Cardiac muscle cell (in vitro differentiated cells and primary cell): ENCODE measurements at regions not wholly inside any gene's neighbourhood (a gene's known extent, or its start where the extent isn't known, plus 50 kb on each side); places are given as distances from the start of the nearest gene placed in this dataset.

Experiments used
- DNase-seq, 2 donors: peaks; one replicate each; pipeline versions ENCODE4 v3.0.0 to v3.0.0-alpha.2; 2010 to 2017; ENCODE audit warnings: low read depth in 1 of 2, low spot score in 1 of 2
- H3K27ac ChIP-seq: fragments of 200-600 bp; sonication (generic); 2 replicates; pipeline ENCODE4 v1.5.1; 2016
- H3K27me3 ChIP-seq: fragments of 200-600 bp; sonication (generic); 2 replicates; pipeline ENCODE4 v1.6.0; 2016; ENCODE audit warnings: control low read depth
- H3K36me3 ChIP-seq: fragments of 200-600 bp; sonication (generic); 2 replicates; pipeline ENCODE4 v1.5.1; 2016; ENCODE audit warnings: control low read depth
- H3K4me1 ChIP-seq: fragments of 200-600 bp; sonication (generic); 2 replicates; pipeline ENCODE4 v1.8.1; 2017; ENCODE audit warnings: low read depth, mild to moderate bottlenecking, mixed run types
- H3K4me3 ChIP-seq: fragments of 200-600 bp; sonication (generic); 2 replicates; pipeline ENCODE4 v1.5.1; 2016; ENCODE audit warnings: mild to moderate bottlenecking
- H3K9me3 ChIP-seq: fragments of 200-600 bp; sonication (generic); 2 replicates; pipeline ENCODE4 v1.5.1; 2017; ENCODE audit warnings: low read depth, mild to moderate bottlenecking, control low read depth
- TF ChIP-seq, protein P1 (sequence below): IDR thresholded peaks from 2 replicates; pipeline ENCODE4 v1.5.1; 2012; ENCODE audit warnings: low read depth, mild to moderate bottlenecking, low read length

DNA sequence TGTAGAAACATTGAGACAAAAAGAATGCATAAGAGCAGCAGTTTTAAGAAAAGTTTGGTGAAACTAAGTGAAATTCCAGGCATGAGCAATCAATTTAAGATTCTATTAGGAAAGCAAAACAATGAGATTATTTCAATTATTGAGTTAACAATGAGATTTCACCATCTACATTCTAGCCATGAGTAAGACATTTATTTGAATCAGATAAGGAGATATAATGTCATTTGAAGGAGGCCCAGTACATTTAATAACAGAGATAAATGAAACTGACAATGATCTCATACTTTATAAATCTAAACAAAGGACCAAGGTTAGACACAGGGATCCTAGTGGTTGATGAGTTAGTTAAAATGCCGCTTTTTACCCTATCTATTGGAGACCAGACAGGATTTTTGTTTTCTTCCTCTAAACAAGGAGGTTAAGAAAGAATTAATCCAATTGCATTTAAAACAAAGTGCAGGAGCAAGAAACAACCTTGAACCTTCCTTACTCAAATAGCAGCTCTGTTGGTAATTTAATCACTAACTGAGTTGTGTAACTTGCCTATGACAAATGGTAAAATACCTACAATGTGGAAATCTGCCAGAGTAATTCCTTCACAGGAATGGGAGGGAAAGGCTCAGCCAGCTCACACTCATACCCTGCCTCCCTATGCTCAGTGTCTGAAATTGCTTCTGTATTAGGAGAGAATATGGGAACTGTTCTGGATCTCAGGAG, 103.5 kb upstream of the NR3C1 start:
- no peaks in the 10 kb centered on the region for H3K9me3 ChIP-seq
- DNase-seq, result peak in 1 of 2 donors; percentile 93
- H3K4me3 ChIP-seq, result no peak overlapping the region
- no peaks in the 10 kb centered on the region for H3K27me3 ChIP-seq
- H3K4me1 ChIP-seq, result no peaks in the 10 kb centered on the region
- no peak overlapping the region for H3K27ac ChIP-seq
- no peaks in the 10 kb centered on the region for H3K36me3 ChIP-seq
- TF ChIP-seq, protein P1, sequence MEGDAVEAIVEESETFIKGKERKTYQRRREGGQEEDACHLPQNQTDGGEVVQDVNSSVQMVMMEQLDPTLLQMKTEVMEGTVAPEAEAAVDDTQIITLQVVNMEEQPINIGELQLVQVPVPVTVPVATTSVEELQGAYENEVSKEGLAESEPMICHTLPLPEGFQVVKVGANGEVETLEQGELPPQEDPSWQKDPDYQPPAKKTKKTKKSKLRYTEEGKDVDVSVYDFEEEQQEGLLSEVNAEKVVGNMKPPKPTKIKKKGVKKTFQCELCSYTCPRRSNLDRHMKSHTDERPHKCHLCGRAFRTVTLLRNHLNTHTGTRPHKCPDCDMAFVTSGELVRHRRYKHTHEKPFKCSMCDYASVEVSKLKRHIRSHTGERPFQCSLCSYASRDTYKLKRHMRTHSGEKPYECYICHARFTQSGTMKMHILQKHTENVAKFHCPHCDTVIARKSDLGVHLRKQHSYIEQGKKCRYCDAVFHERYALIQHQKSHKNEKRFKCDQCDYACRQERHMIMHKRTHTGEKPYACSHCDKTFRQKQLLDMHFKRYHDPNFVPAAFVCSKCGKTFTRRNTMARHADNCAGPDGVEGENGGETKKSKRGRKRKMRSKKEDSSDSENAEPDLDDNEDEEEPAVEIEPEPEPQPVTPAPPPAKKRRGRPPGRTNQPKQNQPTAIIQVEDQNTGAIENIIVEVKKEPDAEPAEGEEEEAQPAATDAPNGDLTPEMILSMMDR, result peak; percentile 26

GRCh38 chr5:143505934-143506333, 102.4 kb upstream of the NR3C1 start:
- H3K4me1 ChIP-seq, result no peaks in the 10 kb centered on the region
- H3K9me3 ChIP-seq, result no peaks in the 10 kb centered on the region
- H3K4me3 ChIP-seq, result no peak overlapping the region
- H3K36me3 ChIP-seq, result no peaks in the 10 kb centered on the region
- TF ChIP-seq, protein P1, result no peak
- no peak for DNase-seq
- H3K27ac ChIP-seq, result no peak overlapping the region
- H3K27me3 ChIP-seq, result no peaks in the 10 kb centered on the region

DNA sequence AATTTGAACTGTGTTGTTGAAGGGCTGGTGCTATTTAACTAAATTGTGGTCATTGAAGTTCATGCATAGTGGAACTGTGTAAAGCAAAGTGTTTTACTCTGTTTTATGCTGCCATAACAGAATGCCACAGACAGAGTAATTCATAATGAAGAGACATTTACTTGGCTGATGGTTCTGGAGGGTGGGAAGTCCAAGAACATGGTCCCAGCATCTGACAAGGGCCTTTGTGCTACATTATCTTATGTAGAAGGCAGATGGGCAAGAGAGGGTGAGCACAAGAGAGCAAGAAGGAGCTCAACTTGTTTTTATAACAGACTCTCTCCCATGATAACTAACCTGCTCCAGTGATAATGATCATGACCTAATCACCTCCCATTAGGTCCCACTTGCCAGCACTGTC, 101.9 kb upstream of the NR3C1 start:
- Histone ChIP-seq H3K4me3 (no peak overlapping the region), H3K9me3 (no peaks in the 10 kb centered on the region), H3K27ac (no peak overlapping the region), H3K27me3 (no peaks in the 10 kb centered on the region), H3K4me1 (no peaks in the 10 kb centered on the region), H3K36me3 (no peaks in the 10 kb centered on the region)
- DNase-seq, result no peak
- TF ChIP-seq, protein P1, result no peak

DNA sequence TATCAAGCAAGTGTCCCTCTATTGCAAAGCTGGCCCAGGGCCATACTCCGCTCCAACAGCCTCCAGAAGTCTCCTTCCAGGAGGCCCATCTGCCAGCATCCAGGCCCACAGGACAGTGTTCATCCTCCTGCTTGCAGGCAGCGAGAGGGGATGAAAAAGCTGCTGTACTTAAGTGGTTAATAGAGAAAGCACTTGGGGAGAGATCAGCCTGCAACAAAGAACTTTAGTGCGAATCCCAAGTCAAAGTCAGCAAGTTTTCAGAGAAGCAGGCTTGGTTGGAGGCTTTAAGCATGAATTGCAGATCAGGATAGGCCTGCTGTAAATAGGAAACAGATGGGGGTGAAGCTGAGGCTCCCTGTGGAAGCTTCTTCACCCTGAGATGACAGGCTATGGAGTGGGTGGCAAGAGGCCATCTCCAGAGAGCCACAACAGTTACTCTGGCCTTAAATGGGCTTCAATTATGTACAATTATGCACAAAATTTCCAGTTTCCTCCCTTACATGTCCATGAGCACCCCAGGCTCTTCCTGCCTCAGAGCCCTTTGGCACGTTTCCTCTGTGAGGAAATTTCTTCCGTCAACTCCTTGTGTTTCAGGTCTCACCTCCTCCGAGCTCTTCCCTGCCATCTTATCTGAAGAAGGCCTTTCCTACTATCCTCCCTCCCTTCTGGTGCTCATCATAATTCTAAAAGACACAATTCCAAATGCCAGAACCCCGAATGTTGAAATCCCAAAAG, 98.0 kb upstream of the NR3C1 start:
- no peak overlapping the region for H3K27ac ChIP-seq
- TF ChIP-seq, protein P1, result no peak
- no peak for DNase-seq
- H3K36me3 ChIP-seq, result no peaks in the 10 kb centered on the region
- no peaks in the 10 kb centered on the region for H3K27me3 ChIP-seq
- H3K4me3 ChIP-seq, result no peak overlapping the region
- H3K9me3 ChIP-seq, result no peaks in the 10 kb centered on the region
- H3K4me1 ChIP-seq, result no peaks in the 10 kb centered on the region

DNA sequence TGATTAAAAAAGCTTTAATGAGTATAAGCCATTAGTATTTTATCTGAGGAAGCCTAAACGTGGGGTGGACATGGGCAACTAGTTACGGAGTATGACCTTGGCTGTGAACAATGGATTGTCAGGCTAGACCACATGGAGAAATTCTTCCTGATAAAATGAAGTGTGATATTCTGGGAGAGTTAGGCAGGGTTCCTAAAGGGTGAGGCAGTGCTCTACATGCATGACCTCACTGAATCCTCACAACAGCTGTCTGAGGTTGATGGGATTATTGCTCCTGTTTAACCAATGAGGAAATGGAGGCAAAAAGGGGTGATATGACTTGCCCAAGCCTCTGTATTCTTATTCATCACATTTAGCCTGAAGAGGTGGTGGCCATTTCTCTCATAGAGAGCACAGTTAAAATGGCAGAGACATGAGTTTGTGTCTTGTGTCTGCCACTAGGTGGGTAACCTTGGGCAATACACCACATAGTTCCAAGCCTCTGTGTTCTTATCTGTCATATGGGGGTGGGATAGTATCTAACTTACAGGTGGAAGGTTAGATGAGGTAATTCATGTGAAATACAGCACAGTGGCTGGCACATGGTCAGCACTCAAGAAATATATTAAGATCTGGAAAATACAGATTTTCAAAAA, 96.1 kb upstream of the NR3C1 start:
- no peaks in the 10 kb centered on the region for H3K9me3 ChIP-seq
- H3K27me3 ChIP-seq, result no peaks in the 10 kb centered on the region
- no peaks in the 10 kb centered on the region for H3K4me1 ChIP-seq
- DNase-seq, result no peak
- no peaks in the 10 kb centered on the region for H3K36me3 ChIP-seq
- TF ChIP-seq, protein P1, result no peak
- no peak overlapping the region for H3K27ac ChIP-seq
- H3K4me3 ChIP-seq, result no peak overlapping the region
